H9 (cell line): ENCODE measurements at regions not wholly inside any gene's neighbourhood (a gene's known extent, or its start where the extent isn't known, plus 50 kb on each side); places are given as distances from the start of the nearest gene placed in this dataset.

Source experiments
- DNase-seq: peaks from one replicate; pipeline ENCODE4 v3.0.0-alpha.2; 2017
- H2AFZ ChIP-seq: one replicate; pipeline ENCODE4 v1.6.1; 2013; ENCODE audit warnings: mild to moderate bottlenecking, low read length, control low read depth, moderate library complexity
- H2AK5ac ChIP-seq: 2 replicates; pipeline ENCODE4 v1.6.1; 2013; ENCODE audit warnings: low read length, control low read depth, mixed read lengths; ENCODE audit not compliant: insufficient read length
- H2BK120ac ChIP-seq: one replicate; pipeline ENCODE4 v1.6.1; 2013; ENCODE audit warnings: low read depth, mild to moderate bottlenecking, low read length, control low read depth, inconsistent platforms; ENCODE audit not compliant: poor library complexity, severe bottlenecking
- H2BK12ac ChIP-seq: 2 replicates; pipeline ENCODE4 v1.6.1; 2013; ENCODE audit warnings: low read length, control low read depth, mixed read lengths, low read depth; ENCODE audit not compliant: insufficient read length
- H2BK15ac ChIP-seq: 2 replicates; pipeline ENCODE4 v1.6.1; 2013; ENCODE audit warnings: low read depth, low read length, control low read depth
- H2BK20ac ChIP-seq: one replicate; pipeline ENCODE4 v1.6.1; 2013; ENCODE audit warnings: low read depth, mild to moderate bottlenecking, low read length, control low read depth, inconsistent platforms; ENCODE audit not compliant: poor library complexity, severe bottlenecking
- H2BK5ac ChIP-seq: 2 replicates; pipeline ENCODE4 v1.6.1; 2013; ENCODE audit warnings: low read length, control low read depth, mixed read lengths; ENCODE audit not compliant: insufficient read length
- H3K14ac ChIP-seq: 2 replicates; pipeline ENCODE4 v1.6.1; 2013; ENCODE audit warnings: low read length, control low read depth; ENCODE audit not compliant: insufficient read depth
- H3K18ac ChIP-seq: 2 replicates; pipeline ENCODE4 v1.6.1; 2013; ENCODE audit warnings: low read depth, mild to moderate bottlenecking, mixed read lengths, low read length, control low read depth; ENCODE audit not compliant: insufficient read length
- H3K23ac ChIP-seq: 2 replicates; pipeline ENCODE4 v1.6.1; 2013; ENCODE audit warnings: low read length, control low read depth, mixed read lengths, low read depth; ENCODE audit not compliant: insufficient read length
- H3K23me2 ChIP-seq: 2 replicates; pipeline ENCODE4 v1.6.1; 2013; ENCODE audit warnings: low read depth, mild to moderate bottlenecking, mixed read lengths, low read length, control low read depth; ENCODE audit not compliant: insufficient read length, poor library complexity, severe bottlenecking
- H3K27ac ChIP-seq: 2 replicates; pipeline ENCODE4 v1.5.1; 2013; ENCODE audit warnings: low read length, control low read depth, mixed read lengths, low read depth; ENCODE audit not compliant: insufficient read length
- H3K27me3 ChIP-seq: 2 replicates; pipeline ENCODE4 v1.6.1; 2013; ENCODE audit warnings: low read length, control low read depth, inconsistent platforms; ENCODE audit not compliant: insufficient read depth
- H3K4ac ChIP-seq: 2 replicates; pipeline ENCODE4 v1.6.1; 2013; ENCODE audit warnings: low read depth, mild to moderate bottlenecking, control low read depth, inconsistent platforms, low read length, moderate library complexity
- H3K4me1 ChIP-seq: 2 replicates; pipeline ENCODE4 v1.6.1; 2013; ENCODE audit warnings: low read length, control low read depth, inconsistent platforms; ENCODE audit not compliant: insufficient read depth
- H3K4me2 ChIP-seq: 2 replicates; pipeline ENCODE4 v1.6.1; 2013; ENCODE audit warnings: low read length, control low read depth, mixed read lengths; ENCODE audit not compliant: insufficient read length, insufficient read depth
- H3K56ac ChIP-seq: 2 replicates; pipeline ENCODE4 v1.6.1; 2013; ENCODE audit warnings: low read depth, mild to moderate bottlenecking, mixed read lengths, low read length, control low read depth; ENCODE audit not compliant: insufficient read length
- H3K79me1 ChIP-seq: 2 replicates; pipeline ENCODE4 v1.6.1; 2013; ENCODE audit warnings: low read depth, mild to moderate bottlenecking, moderate library complexity, low read length, control low read depth, inconsistent platforms; ENCODE audit not compliant: insufficient read depth, poor library complexity, severe bottlenecking
- H3K79me2 ChIP-seq: 2 replicates; pipeline ENCODE4 v1.6.1; 2013; ENCODE audit warnings: low read length, control low read depth, inconsistent platforms; ENCODE audit not compliant: insufficient read depth
- H3K9ac ChIP-seq: 2 replicates; pipeline ENCODE4 v1.6.1; 2013; ENCODE audit warnings: low read length, control low read depth, mixed read lengths; ENCODE audit not compliant: insufficient read length; ENCODE audit errors: extremely low read depth
- H3K9me3 ChIP-seq: one replicate; pipeline ENCODE4 v1.6.1; 2013; ENCODE audit warnings: low read depth, low read length, inconsistent platforms; ENCODE audit not compliant: control insufficient read depth
- H3T11ph ChIP-seq: one replicate; pipeline ENCODE4 v1.6.1; 2013; ENCODE audit warnings: mild to moderate bottlenecking, low read length, control low read depth, inconsistent platforms
- H4K20me1 ChIP-seq: one replicate; pipeline ENCODE4 v1.6.1; 2013; ENCODE audit not compliant: control insufficient read depth, insufficient read length, insufficient read depth
- H4K5ac ChIP-seq: 2 replicates; pipeline ENCODE4 v1.6.1; 2013; ENCODE audit warnings: low read depth, mild to moderate bottlenecking, mixed read lengths, low read length, control low read depth; ENCODE audit not compliant: insufficient read length
- H4K8ac ChIP-seq: replicated peaks from 2 replicates; pipeline ENCODE4 v1.6.1; 2013; ENCODE audit warnings: low read length, control low read depth, mixed read lengths, low read depth; ENCODE audit not compliant: insufficient read length
- H4K91ac ChIP-seq: 2 replicates; pipeline ENCODE4 v1.6.1; 2013; ENCODE audit warnings: low read depth, mild to moderate bottlenecking, moderate library complexity, mixed read lengths, low read length, control low read depth; ENCODE audit not compliant: insufficient read length
- H3K27ac Mint-ChIP-seq, 3 experiments: 2 replicates in 2 of 3; 3 replicates in 1 of 3; pipeline ENCODE4 v1.8.0; 2020 to 2021; ENCODE audit warnings: mixed read lengths in 3 of 3, mild to moderate bottlenecking in 1 of 3, moderate library complexity in 1 of 3
- H3K27me3 Mint-ChIP-seq: 2 replicates; pipeline ENCODE4 v1.8.0; 2021; ENCODE audit warnings: low read depth, mild to moderate bottlenecking, moderate library complexity, mixed read lengths
- H3K36me3 Mint-ChIP-seq, 3 experiments: 2 replicates in 2 of 3; 3 replicates in 1 of 3; pipeline ENCODE4 v1.8.0; 2020 to 2021; ENCODE audit warnings: low read depth in 3 of 3, mixed read lengths in 3 of 3; ENCODE audit not compliant: insufficient read depth in 1 of 3
- H3K4me1 Mint-ChIP-seq, 2 experiments: 2 replicates each; pipeline ENCODE4 v1.8.0; 2020; ENCODE audit warnings: mixed read lengths in 2 of 2
- H3K4me3 Mint-ChIP-seq, 2 experiments: 2 replicates in 1 of 2; 3 replicates in 1 of 2; pipeline ENCODE4 v1.8.0; 2020 to 2021; ENCODE audit warnings: mild to moderate bottlenecking in 2 of 2, mixed read lengths in 2 of 2, moderate library complexity in 1 of 2
- H3K9me3 Mint-ChIP-seq, 2 experiments: 2 replicates in 1 of 2; 3 replicates in 1 of 2; pipeline ENCODE4 v1.8.0; 2020; ENCODE audit warnings: mild to moderate bottlenecking in 2 of 2, mixed read lengths in 2 of 2, moderate library complexity in 1 of 2
- CTCF ChIP-seq: fragments of 200-600 bp; sonication (generic); conservative IDR thresholded peaks from 3 replicates; pipeline ENCODE4 v1.8.0; 2021; ENCODE audit warnings: antibody characterized with exemption, mild to moderate bottlenecking
- WGBS: extraction: QIAGEN DNeasy Blood & Tissue Kit; methylation state at CpG from one replicate; pipeline ENCODE4 v1.1.7; 2013; ENCODE audit warnings: missing lambda C conversion rate, low lambda C conversion rate, mixed read lengths; ENCODE audit not compliant: insufficient read length; ENCODE audit errors: extremely low coverage; 5-methylcytosine and 5-hydroxymethylcytosine counted together

- no peaks in the 10 kb centered on the region for H3K79me2 ChIP-seq
- H3K4me1 ChIP-seq = no peaks in the 10 kb centered on the region
- Mint-ChIP-seq H3K27me3 (peaks cover 7% of the 10 kb centered on the region), H3K36me3 (no peaks in the 10 kb centered on the region; a peak in 1 of 7 replicates), H3K4me3 (no peak overlapping the region), H3K4me1 (peaks cover 14 to 21% of the 10 kb centered on the region in 2 experiments), H3K9me3 (peaks cover 0 to 3% of the 10 kb centered on the region in 2 experiments; a peak in 1 of 5 replicates), H3K27ac (no peak overlapping the region)
- H3T11ph ChIP-seq = no peak overlapping the region
- H2AK5ac ChIP-seq = no peak overlapping the region
- no peak overlapping the region for H3K23ac ChIP-seq
- DNase-seq = peak; percentile 81
- no peak for TF ChIP-seq CTCF
- no peak overlapping the region for H4K8ac ChIP-seq
- H3K9me3 ChIP-seq = no peaks in the 10 kb centered on the region
- no peak overlapping the region for H2BK15ac ChIP-seq
- H4K5ac ChIP-seq = no peak overlapping the region
- no peak overlapping the region for H3K4ac ChIP-seq
- no peaks in the 10 kb centered on the region for H3K27me3 ChIP-seq
- H3K27ac ChIP-seq = no peak overlapping the region
- no peaks in the 10 kb centered on the region for H3K23me2 ChIP-seq
- no peak overlapping the region for H2AFZ ChIP-seq
- H3K4me2 ChIP-seq = no peak overlapping the region
- H2BK120ac ChIP-seq = no peak overlapping the region
- no peak overlapping the region for H2BK5ac ChIP-seq
- WGBS = no CpG with 5 or more reads among the region's 28 CpGs
- no peak overlapping the region for H2BK20ac ChIP-seq
- H4K20me1 ChIP-seq = no peaks in the 10 kb centered on the region
- H3K18ac ChIP-seq = no peak overlapping the region
- H3K79me1 ChIP-seq = no peaks in the 10 kb centered on the region
- H2BK12ac ChIP-seq = no peak overlapping the region
- H3K56ac ChIP-seq = no peak overlapping the region
- H3K14ac ChIP-seq = no peak overlapping the region
- H4K91ac ChIP-seq = no peak overlapping the region
- no peak overlapping the region for H3K9ac ChIP-seq
Measured at GRCh38 chr15:99447497-99448371, 118.0 kb upstream of the MEF2A start.
